ENCODE measurements at regions not wholly inside any gene's neighbourhood (a gene's known extent, or its start where the extent isn't known, plus 50 kb on each side); places are given as distances from the start of the nearest gene placed in this dataset.

GRCh38 chr10:10617686-10618085 is 400.0 kb upstream of the CELF2 start:
- DNase-seq (ENCODE audit: low read depth in 1 of 2, low spot score in 1 of 2) = no peak
- Histone ChIP-seq H3K27ac (replicated peaks) (no peak overlapping the region), H3K4me3 (replicated peaks; ENCODE audit: insufficient read depth, low read length) (no peak overlapping the region), H3K27me3 (ENCODE audit: insufficient read depth, poor library complexity, severe bottlenecking) (no peaks in the 10 kb centered on the region)
- TF ChIP-seq SPI1 (IDR thresholded peaks at IDR 0.05; ENCODE audit: borderline replicate concordance, low read depth) = no peak
- no peak for TF ChIP-seq POLR2AphosphoS5 (IDR thresholded peaks at IDR 0.05; ENCODE audit: low read depth)
- TF ChIP-seq, protein P1, sequence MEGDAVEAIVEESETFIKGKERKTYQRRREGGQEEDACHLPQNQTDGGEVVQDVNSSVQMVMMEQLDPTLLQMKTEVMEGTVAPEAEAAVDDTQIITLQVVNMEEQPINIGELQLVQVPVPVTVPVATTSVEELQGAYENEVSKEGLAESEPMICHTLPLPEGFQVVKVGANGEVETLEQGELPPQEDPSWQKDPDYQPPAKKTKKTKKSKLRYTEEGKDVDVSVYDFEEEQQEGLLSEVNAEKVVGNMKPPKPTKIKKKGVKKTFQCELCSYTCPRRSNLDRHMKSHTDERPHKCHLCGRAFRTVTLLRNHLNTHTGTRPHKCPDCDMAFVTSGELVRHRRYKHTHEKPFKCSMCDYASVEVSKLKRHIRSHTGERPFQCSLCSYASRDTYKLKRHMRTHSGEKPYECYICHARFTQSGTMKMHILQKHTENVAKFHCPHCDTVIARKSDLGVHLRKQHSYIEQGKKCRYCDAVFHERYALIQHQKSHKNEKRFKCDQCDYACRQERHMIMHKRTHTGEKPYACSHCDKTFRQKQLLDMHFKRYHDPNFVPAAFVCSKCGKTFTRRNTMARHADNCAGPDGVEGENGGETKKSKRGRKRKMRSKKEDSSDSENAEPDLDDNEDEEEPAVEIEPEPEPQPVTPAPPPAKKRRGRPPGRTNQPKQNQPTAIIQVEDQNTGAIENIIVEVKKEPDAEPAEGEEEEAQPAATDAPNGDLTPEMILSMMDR (IDR thresholded peaks at IDR 0.05; ENCODE audit: insufficient read depth, low read length) = no peak
- TF ChIP-seq, protein P2, sequence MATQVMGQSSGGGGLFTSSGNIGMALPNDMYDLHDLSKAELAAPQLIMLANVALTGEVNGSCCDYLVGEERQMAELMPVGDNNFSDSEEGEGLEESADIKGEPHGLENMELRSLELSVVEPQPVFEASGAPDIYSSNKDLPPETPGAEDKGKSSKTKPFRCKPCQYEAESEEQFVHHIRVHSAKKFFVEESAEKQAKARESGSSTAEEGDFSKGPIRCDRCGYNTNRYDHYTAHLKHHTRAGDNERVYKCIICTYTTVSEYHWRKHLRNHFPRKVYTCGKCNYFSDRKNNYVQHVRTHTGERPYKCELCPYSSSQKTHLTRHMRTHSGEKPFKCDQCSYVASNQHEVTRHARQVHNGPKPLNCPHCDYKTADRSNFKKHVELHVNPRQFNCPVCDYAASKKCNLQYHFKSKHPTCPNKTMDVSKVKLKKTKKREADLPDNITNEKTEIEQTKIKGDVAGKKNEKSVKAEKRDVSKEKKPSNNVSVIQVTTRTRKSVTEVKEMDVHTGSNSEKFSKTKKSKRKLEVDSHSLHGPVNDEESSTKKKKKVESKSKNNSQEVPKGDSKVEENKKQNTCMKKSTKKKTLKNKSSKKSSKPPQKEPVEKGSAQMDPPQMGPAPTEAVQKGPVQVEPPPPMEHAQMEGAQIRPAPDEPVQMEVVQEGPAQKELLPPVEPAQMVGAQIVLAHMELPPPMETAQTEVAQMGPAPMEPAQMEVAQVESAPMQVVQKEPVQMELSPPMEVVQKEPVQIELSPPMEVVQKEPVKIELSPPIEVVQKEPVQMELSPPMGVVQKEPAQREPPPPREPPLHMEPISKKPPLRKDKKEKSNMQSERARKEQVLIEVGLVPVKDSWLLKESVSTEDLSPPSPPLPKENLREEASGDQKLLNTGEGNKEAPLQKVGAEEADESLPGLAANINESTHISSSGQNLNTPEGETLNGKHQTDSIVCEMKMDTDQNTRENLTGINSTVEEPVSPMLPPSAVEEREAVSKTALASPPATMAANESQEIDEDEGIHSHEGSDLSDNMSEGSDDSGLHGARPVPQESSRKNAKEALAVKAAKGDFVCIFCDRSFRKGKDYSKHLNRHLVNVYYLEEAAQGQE (IDR thresholded peaks at IDR 0.05; ENCODE audit: insufficient replicate concordance, low read depth) = no peak
- no peak for TF ChIP-seq GABPA (IDR thresholded peaks at IDR 0.05; ENCODE audit: low read depth)

DNA sequence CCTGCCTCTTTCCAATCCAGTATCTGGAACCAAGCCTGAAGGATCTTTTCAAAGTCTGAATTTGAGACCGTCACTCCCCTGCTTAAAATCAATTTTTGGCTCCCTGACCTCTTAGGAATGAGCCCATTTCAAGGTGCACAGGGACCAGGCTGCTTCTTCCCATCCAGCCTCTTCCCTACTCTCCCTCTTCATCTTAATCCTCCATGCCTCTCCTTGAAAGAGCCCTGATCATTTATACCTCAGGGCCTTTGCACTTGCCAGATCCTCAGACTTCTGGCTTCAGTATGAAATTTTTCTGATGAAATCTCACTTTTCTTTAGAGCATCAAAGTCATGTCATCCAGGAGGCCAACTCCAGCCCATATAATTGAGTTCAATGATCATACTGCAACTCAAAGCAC is 399.5 kb upstream of the CELF2 start:
- TF ChIP-seq SPI1 (IDR thresholded peaks at IDR 0.05; ENCODE audit: borderline replicate concordance, low read depth) (no peak), GABPA (IDR thresholded peaks at IDR 0.05; ENCODE audit: low read depth) (no peak), POLR2AphosphoS5 (IDR thresholded peaks at IDR 0.05; ENCODE audit: low read depth) (no peak)
- TF ChIP-seq, protein P2 (IDR thresholded peaks at IDR 0.05; ENCODE audit: insufficient replicate concordance, low read depth) = no peak
- TF ChIP-seq, protein P1 (IDR thresholded peaks at IDR 0.05; ENCODE audit: insufficient read depth, low read length) = no peak
- H3K27me3 ChIP-seq (ENCODE audit: insufficient read depth, poor library complexity, severe bottlenecking) = no peaks in the 10 kb centered on the region
- H3K4me3 ChIP-seq (replicated peaks; ENCODE audit: insufficient read depth, low read length) = no peak overlapping the region
- H3K27ac ChIP-seq (replicated peaks) = no peak overlapping the region
- DNase-seq (ENCODE audit: low read depth in 1 of 2, low spot score in 1 of 2) = no peak

GRCh38 chr10:10623958-10624566 is 393.6 kb upstream of the CELF2 start:
- Histone ChIP-seq H3K27me3 (ENCODE audit: insufficient read depth, poor library complexity, severe bottlenecking) (no peaks in the 10 kb centered on the region), H3K27ac (replicated peaks) (no peak overlapping the region), H3K4me3 (replicated peaks; ENCODE audit: insufficient read depth, low read length) (no peak overlapping the region)
- no peak for TF ChIP-seq GABPA (IDR thresholded peaks at IDR 0.05; ENCODE audit: low read depth)
- TF ChIP-seq, protein P2 (IDR thresholded peaks at IDR 0.05; ENCODE audit: insufficient replicate concordance, low read depth) = no peak
- no peak for TF ChIP-seq SPI1 (IDR thresholded peaks at IDR 0.05; ENCODE audit: borderline replicate concordance, low read depth)
- TF ChIP-seq, protein P1 (IDR thresholded peaks at IDR 0.05; ENCODE audit: insufficient read depth, low read length) = no peak
- no peak for TF ChIP-seq POLR2AphosphoS5 (IDR thresholded peaks at IDR 0.05; ENCODE audit: low read depth)
- no peak for DNase-seq (ENCODE audit: low read depth in 1 of 2, low spot score in 1 of 2)

All from HL-60 (cell line).